ENCODE measurements at regions not wholly inside any gene's neighbourhood (a gene's known extent, or its start where the extent isn't known, plus 50 kb on each side); places are given as distances from the start of the nearest gene placed in this dataset.

DNA sequence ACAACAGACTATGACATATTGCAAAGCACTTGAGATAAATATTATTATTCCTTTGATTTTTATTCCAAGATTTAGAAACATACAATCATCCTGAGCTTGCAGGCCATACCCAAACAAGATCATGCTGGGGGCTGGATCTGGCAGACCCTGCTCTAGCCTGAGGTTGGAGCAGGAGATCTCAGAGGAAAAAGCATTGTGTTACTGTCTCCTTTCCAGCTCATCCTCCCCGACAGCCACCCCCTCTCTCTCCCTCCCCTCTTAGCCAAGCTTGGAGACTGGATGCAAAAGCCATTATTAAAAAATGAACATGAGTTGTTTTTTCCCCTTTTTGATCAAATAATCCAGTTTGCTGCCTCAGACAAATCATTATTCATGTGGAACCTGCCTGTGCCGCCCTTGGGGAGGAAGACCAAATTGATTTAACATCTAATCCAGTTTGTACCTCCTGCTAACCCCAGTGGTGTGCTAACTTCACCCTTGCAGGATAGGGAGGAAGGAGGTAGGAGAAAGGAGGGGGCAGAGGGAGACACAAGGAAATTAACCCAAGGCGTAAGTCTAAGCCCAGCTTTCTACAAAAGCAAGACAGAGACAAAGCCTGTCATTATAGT, 565.8 kb upstream of the TBX3 start:
- no peak for DNase-seq
- CTCF ChIA-PET = interaction anchor here (0.5 to 0.6 kb wide), 2 partner anchors 628 to 812 kb away, joined by 3 read pairs; no protein-coding TSS in a partner anchor
- Mint-ChIP-seq H3K4me1 (ENCODE audit: low read depth, unreplicated experiment) (no peaks in the 10 kb centered on the region), H3K4me3 (ENCODE audit: low read depth, unreplicated experiment) (no peak overlapping the region), H3K27ac (ENCODE audit: unreplicated experiment) (no peak overlapping the region), H3K27me3 (ENCODE audit: unreplicated experiment) (no peaks in the 10 kb centered on the region), H3K36me3 (ENCODE audit: insufficient read depth, unreplicated experiment) (no peaks in the 10 kb centered on the region), H3K9me3 (ENCODE audit: low read depth, unreplicated experiment) (peaks cover 24% of the 10 kb centered on the region)
- BruUV-seq (replicated peaks) = no TSS peak
- intact Hi-C loops (cut with micrococcal nuclease; ENCODE audit: unreplicated experiment) = no loop called here
- no peak for TF ChIP-seq CTCF (IDR thresholded peaks at IDR 0.05; ENCODE audit: unreplicated experiment)

DNA sequence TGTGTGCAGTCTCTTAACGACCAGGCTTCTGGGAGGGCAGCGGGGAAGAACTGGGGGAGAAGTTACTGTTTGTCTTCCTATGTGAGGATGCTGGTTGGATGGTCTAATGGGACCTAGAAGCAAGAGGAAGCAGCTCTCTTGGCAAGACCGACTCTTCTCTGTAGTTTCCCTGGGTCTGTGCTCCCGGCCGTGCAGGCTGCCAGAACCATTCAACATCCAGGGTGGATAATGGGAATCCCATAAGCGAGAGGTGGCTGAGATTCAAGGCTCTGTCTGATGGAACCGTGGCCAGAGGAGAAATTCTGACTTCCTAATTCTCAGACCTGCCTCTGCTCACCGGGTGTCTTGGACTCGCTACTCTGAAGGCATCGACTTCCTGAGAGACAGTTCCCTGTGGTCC, 561.0 kb upstream of the TBX3 start:
- Mint-ChIP-seq H3K27me3 (ENCODE audit: unreplicated experiment) (no peaks in the 10 kb centered on the region), H3K36me3 (ENCODE audit: insufficient read depth, unreplicated experiment) (no peaks in the 10 kb centered on the region), H3K4me1 (ENCODE audit: low read depth, unreplicated experiment) (no peaks in the 10 kb centered on the region), H3K4me3 (ENCODE audit: low read depth, unreplicated experiment) (no peak overlapping the region), H3K27ac (ENCODE audit: unreplicated experiment) (no peak overlapping the region), H3K9me3 (ENCODE audit: low read depth, unreplicated experiment) (peaks cover 18% of the 10 kb centered on the region)
- intact Hi-C loops (cut with micrococcal nuclease; ENCODE audit: unreplicated experiment) = no loop called here
- CTCF ChIA-PET = no interaction called here
- no peak for TF ChIP-seq CTCF (IDR thresholded peaks at IDR 0.05; ENCODE audit: unreplicated experiment)
- BruUV-seq (replicated peaks) = no TSS peak
- DNase-seq = no peak

- no peak overlapping the region for H3K4me3 Mint-ChIP-seq (ENCODE audit: low read depth, unreplicated experiment)
- no peaks in the 10 kb centered on the region for H3K27me3 Mint-ChIP-seq (ENCODE audit: unreplicated experiment)
- no peaks in the 10 kb centered on the region for H3K4me1 Mint-ChIP-seq (ENCODE audit: low read depth, unreplicated experiment)
- intact Hi-C loops (cut with micrococcal nuclease; ENCODE audit: unreplicated experiment) = no loop called here
- no peak for TF ChIP-seq CTCF (IDR thresholded peaks at IDR 0.05; ENCODE audit: unreplicated experiment)
- no peaks in the 10 kb centered on the region for H3K36me3 Mint-ChIP-seq (ENCODE audit: insufficient read depth, unreplicated experiment)
- DNase-seq = no peak
- H3K9me3 Mint-ChIP-seq (ENCODE audit: low read depth, unreplicated experiment) = peaks cover 24% of the 10 kb centered on the region
- CTCF ChIA-PET = no interaction called here
- no peak overlapping the region for H3K27ac Mint-ChIP-seq (ENCODE audit: unreplicated experiment)
- BruUV-seq (replicated peaks) = no TSS peak
These were observed 560.1 kb upstream of the TBX3 start for GRCh38 chr12:115243933-115244628.

- no peaks in the 10 kb centered on the region for H3K27me3 Mint-ChIP-seq (ENCODE audit: unreplicated experiment)
- no peak overlapping the region for H3K27ac Mint-ChIP-seq (ENCODE audit: unreplicated experiment)
- intact Hi-C loops (cut with micrococcal nuclease; ENCODE audit: unreplicated experiment) = no loop called here
- TF ChIP-seq CTCF (IDR thresholded peaks at IDR 0.05; ENCODE audit: unreplicated experiment) = no peak
- no peaks in the 10 kb centered on the region for H3K4me1 Mint-ChIP-seq (ENCODE audit: low read depth, unreplicated experiment)
- no TSS peak for BruUV-seq (replicated peaks)
- H3K36me3 Mint-ChIP-seq (ENCODE audit: insufficient read depth, unreplicated experiment) = no peaks in the 10 kb centered on the region
- DNase-seq = no peak
- no peak overlapping the region for H3K4me3 Mint-ChIP-seq (ENCODE audit: low read depth, unreplicated experiment)
- peaks cover 33% of the 10 kb centered on the region for H3K9me3 Mint-ChIP-seq (ENCODE audit: low read depth, unreplicated experiment)
- CTCF ChIA-PET = no interaction called here
These were observed 556.3 kb upstream of the TBX3 start for GRCh38 chr12:115240251-115240650.

Data from Calu3 (cell line).